B cell (primary cell): ENCODE measurements at regions not wholly inside any gene's neighbourhood (a gene's known extent, or its start where the extent isn't known, plus 50 kb on each side); places are given as distances from the start of the nearest gene placed in this dataset.

Experiments used
- ATAC-seq: fragments of 200-7000 bp; cut with Tn5 transposase; one replicate; pipeline ENCODE4 v1.10.0; 2021; ENCODE audit warnings: low read depth, mild to moderate bottlenecking, moderate number of reproducible peaks, moderate library complexity
- CTCF ChIA-PET: fragments of 350-600 bp; sonication (Branson Sonifier 250); formaldehyde crosslinking; loops from one replicate; lab custom pipeline; 2021; ENCODE audit warnings: antibody characterized with exemption, inconsistent platforms; lab: Charles Lee
- POLR2A ChIA-PET: fragments of 350-600 bp; sonication (Branson Sonifier 250); formaldehyde crosslinking; loops from one replicate; lab custom pipeline; 2021; ENCODE audit warnings: antibody characterized with exemption; lab: Charles Lee
- DNase-seq: peaks from one replicate; pipeline ENCODE4 v3.0.0; 2013
- H2AFZ ChIP-seq: 2 replicates; pipeline ENCODE4 v1.6.1; 2012; ENCODE audit warnings: mild to moderate bottlenecking, low read depth, low read length; ENCODE audit not compliant: insufficient read depth, poor library complexity, severe bottlenecking
- H3K27ac ChIP-seq, 2 donors: 1 replicate in 1 of 2; 2 replicates in 1 of 2; pipeline ENCODE4 v1.5.1; 2012 to 2013; ENCODE audit warnings: low read length in 2 of 2, mild to moderate bottlenecking in 2 of 2, moderate library complexity in 1 of 2
- H3K27me3 ChIP-seq, 4 experiments: fragments of 200-600 bp in 1 of 4; sonication (generic) in 1 of 4; replicated peaks in 1 of 4; 1 replicate in 2 of 4; 2 replicates in 2 of 4; pipeline versions ENCODE4 v1.6.1 to v1.7.0; 2013 to 2016; ENCODE audit warnings: low read length in 3 of 4, mild to moderate bottlenecking in 2 of 4, mixed read lengths in 1 of 4, moderate library complexity in 1 of 4; ENCODE audit not compliant: insufficient read depth in 4 of 4, control insufficient read depth in 3 of 4; ENCODE audit errors: control extremely low read depth in 1 of 4
- H3K36me3 ChIP-seq, 2 experiments: replicated peaks in 1 of 2; 1 replicate in 1 of 2; 2 replicates in 1 of 2; pipeline versions ENCODE4 v1.6.1 to v1.7.1; 2013; ENCODE audit warnings: low read length in 1 of 2; ENCODE audit not compliant: insufficient read depth in 2 of 2, control insufficient read depth in 1 of 2; ENCODE audit errors: control extremely low read depth in 1 of 2, extremely low read depth in 1 of 2
- H3K4me1 ChIP-seq, 2 donors: fragments of 200-600 bp in 1 of 2; sonication (generic) in 1 of 2; 1 replicate in 1 of 2; 2 replicates in 1 of 2; pipeline versions ENCODE4 v1.5.1 to v1.6.1; 2013 to 2017; ENCODE audit warnings: low read length in 2 of 2; ENCODE audit not compliant: control insufficient read depth in 2 of 2, insufficient read depth in 2 of 2
- H3K4me2 ChIP-seq: replicated peaks from 2 replicates; pipeline ENCODE3; 2012; ENCODE audit warnings: mild to moderate bottlenecking, low read depth, low read length; ENCODE audit not compliant: poor library complexity, severe bottlenecking
- H3K4me3 ChIP-seq, 5 experiments: fragments of 200-600 bp in 1 of 5; sonication (generic) in 1 of 5; 1 replicate in 3 of 5; 2 replicates in 2 of 5; pipeline versions ENCODE4 v1.5.1 to v1.7.0; 2011 to 2016; ENCODE audit warnings: low read length in 4 of 5, mild to moderate bottlenecking in 4 of 5, low read depth in 2 of 5, control low read depth in 1 of 5, moderate library complexity in 1 of 5; ENCODE audit not compliant: insufficient read depth in 1 of 5; ENCODE audit errors: control extremely low read depth in 1 of 5, extremely low read depth in 1 of 5
- H3K79me2 ChIP-seq: fragments of 200-600 bp; sonication (generic); one replicate; pipeline ENCODE4 v1.6.0; 2016; ENCODE audit warnings: low read length; ENCODE audit not compliant: control insufficient read depth, insufficient read depth
- H3K9ac ChIP-seq: fragments of 200-600 bp; sonication (generic); 2 replicates; pipeline ENCODE4 v1.6.1; 2017; ENCODE audit warnings: mild to moderate bottlenecking, low read length, moderate library complexity
- H3K9me3 ChIP-seq, 3 donors: one replicate each; pipeline versions ENCODE4 v1.6.1 to v1.7.1; 2013; ENCODE audit warnings: low read length in 2 of 3; ENCODE audit not compliant: control insufficient read depth in 2 of 3, insufficient read depth in 1 of 3; ENCODE audit errors: control extremely low read depth in 1 of 3
- H4K20me1 ChIP-seq: 2 replicates; pipeline ENCODE4 v1.6.0; 2012; ENCODE audit warnings: mild to moderate bottlenecking, low read length; ENCODE audit not compliant: insufficient read depth, control insufficient read depth, poor library complexity, severe bottlenecking
- H3K27ac Mint-ChIP-seq: one replicate; pipeline ENCODE4 v1.8.0; 2021; ENCODE audit warnings: mixed read lengths
- H3K27me3 Mint-ChIP-seq: one replicate; pipeline ENCODE4 v1.8.0; 2021; ENCODE audit warnings: mixed read lengths
- H3K4me1 Mint-ChIP-seq: one replicate; pipeline ENCODE4 v1.8.0; 2021; ENCODE audit warnings: mixed read lengths
- H3K4me3 Mint-ChIP-seq: one replicate; pipeline ENCODE4 v1.8.0; 2021; ENCODE audit warnings: mixed read lengths
- H3K9me3 Mint-ChIP-seq: one replicate; pipeline ENCODE4 v1.8.0; 2022; ENCODE audit warnings: mixed read lengths; ENCODE audit not compliant: insufficient read depth
- CTCF ChIP-seq: fragments of 200-600 bp; IDR thresholded peaks from one replicate; pipeline ENCODE4 v1.8.0; 2022; ENCODE audit warnings: antibody characterized with exemption, mild to moderate bottlenecking
- EZH2 ChIP-seq: IDR thresholded peaks from 2 replicates; pipeline ENCODE4 v1.6.1; 2012; ENCODE audit warnings: borderline replicate concordance, low read depth, mild to moderate bottlenecking, moderate library complexity, low read length; ENCODE audit not compliant: insufficient read depth, poor library complexity, severe bottlenecking
- WGBS: methylation state at CpG from one replicate; pipeline ENCODE4 v1.1.5; 2013; ENCODE audit warnings: missing lambda C conversion rate; ENCODE audit not compliant: insufficient coverage; 5-methylcytosine and 5-hydroxymethylcytosine counted together
- intact Hi-C: fragments of 100-400 bp; cut with micrococcal nuclease; formaldehyde crosslinking; loops from one replicate; pipeline ENCODE4 v1.10.0; 2022

DNA sequence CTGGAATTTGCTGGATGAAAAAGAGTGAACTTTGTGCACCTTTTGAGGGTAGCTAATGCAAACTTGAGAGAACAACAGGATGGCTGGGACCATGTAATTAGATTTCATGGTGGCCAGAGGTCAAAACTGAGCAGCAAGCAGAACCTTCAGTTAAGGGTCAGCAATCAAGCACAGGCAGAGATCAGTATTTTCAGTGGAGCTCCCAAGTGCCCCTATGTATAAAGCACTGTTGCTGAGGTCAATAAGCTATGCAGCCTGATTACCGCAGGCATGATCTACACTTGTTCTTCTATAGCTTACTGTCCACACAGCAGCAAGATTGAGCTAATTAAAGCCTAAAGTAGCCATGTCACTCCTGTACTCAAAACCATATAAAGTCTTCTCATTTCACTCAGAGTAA lies 62.1 kb upstream of the TMC1 start:
- no peak overlapping the region for H3K4me3 Mint-ChIP-seq
- no peak overlapping the region for H3K4me2 ChIP-seq
- no peaks in the 10 kb centered on the region for H4K20me1 ChIP-seq
- POLR2A ChIA-PET, result no interaction called here
- no peaks in the 10 kb centered on the region for H3K27me3 ChIP-seq
- peaks cover 5% of the 10 kb centered on the region for H3K27me3 Mint-ChIP-seq
- no peak for DNase-seq
- ATAC-seq, result no peak
- no peak overlapping the region for H2AFZ ChIP-seq
- H3K79me2 ChIP-seq, result no peaks in the 10 kb centered on the region
- CTCF ChIA-PET, result no interaction called here
- H3K27ac ChIP-seq, result no peak overlapping the region
- TF ChIP-seq CTCF (no peak), EZH2 (no peak)
- WGBS, result 100% methylated on average over 1 of the region's 1 CpG
- no peaks in the 10 kb centered on the region for H3K9me3 Mint-ChIP-seq
- H3K9me3 ChIP-seq, result no peaks in the 10 kb centered on the region
- no peaks in the 10 kb centered on the region for H3K4me1 ChIP-seq
- H3K4me1 Mint-ChIP-seq, result no peaks in the 10 kb centered on the region
- H3K4me3 ChIP-seq, result no peak overlapping the region
- intact Hi-C loops, result no loop called here
- H3K9ac ChIP-seq, result no peak overlapping the region
- H3K27ac Mint-ChIP-seq, result no peak overlapping the region
- no peaks in the 10 kb centered on the region for H3K36me3 ChIP-seq

GRCh38 chr9:72458153-72458552 lies 63.3 kb upstream of the TMC1 start:
- POLR2A ChIA-PET, result no interaction called here
- no peak overlapping the region for H3K4me3 ChIP-seq
- no peak overlapping the region for H2AFZ ChIP-seq
- H3K4me2 ChIP-seq, result no peak overlapping the region
- intact Hi-C loops, result no loop called here
- no peak overlapping the region for H3K4me3 Mint-ChIP-seq
- DNase-seq (no peak), ATAC-seq (no peak)
- CTCF ChIA-PET, result no interaction called here
- no peaks in the 10 kb centered on the region for H4K20me1 ChIP-seq
- H3K79me2 ChIP-seq, result no peaks in the 10 kb centered on the region
- TF ChIP-seq CTCF (no peak), EZH2 (no peak)
- no peaks in the 10 kb centered on the region for H3K27me3 ChIP-seq
- no peaks in the 10 kb centered on the region for H3K9me3 ChIP-seq
- H3K4me1 Mint-ChIP-seq, result no peaks in the 10 kb centered on the region
- H3K9ac ChIP-seq, result no peak overlapping the region
- H3K36me3 ChIP-seq, result no peaks in the 10 kb centered on the region
- no peaks in the 10 kb centered on the region for H3K9me3 Mint-ChIP-seq
- no peak overlapping the region for H3K27ac ChIP-seq
- H3K27me3 Mint-ChIP-seq, result peaks cover 5% of the 10 kb centered on the region
- no peak overlapping the region for H3K27ac Mint-ChIP-seq
- H3K4me1 ChIP-seq, result no peaks in the 10 kb centered on the region
